GM19025 (cell line): ENCODE measurements at regions not wholly inside any gene's neighbourhood (a gene's known extent, or its start where the extent isn't known, plus 50 kb on each side); places are given as distances from the start of the nearest gene placed in this dataset.

Source experiments
- ATAC-seq: cut with Tn5 transposase; IDR thresholded peaks from one replicate; pipeline ENCODE4 v1.9.1; 2021; ENCODE audit warnings: mild to moderate bottlenecking, low read depth, moderate library complexity; ENCODE audit not compliant: unreplicated experiment

GRCh38 chr3:94179059-94179458 lies 116.2 kb downstream of the NSUN3 start:
- no peak for ATAC-seq

DNA sequence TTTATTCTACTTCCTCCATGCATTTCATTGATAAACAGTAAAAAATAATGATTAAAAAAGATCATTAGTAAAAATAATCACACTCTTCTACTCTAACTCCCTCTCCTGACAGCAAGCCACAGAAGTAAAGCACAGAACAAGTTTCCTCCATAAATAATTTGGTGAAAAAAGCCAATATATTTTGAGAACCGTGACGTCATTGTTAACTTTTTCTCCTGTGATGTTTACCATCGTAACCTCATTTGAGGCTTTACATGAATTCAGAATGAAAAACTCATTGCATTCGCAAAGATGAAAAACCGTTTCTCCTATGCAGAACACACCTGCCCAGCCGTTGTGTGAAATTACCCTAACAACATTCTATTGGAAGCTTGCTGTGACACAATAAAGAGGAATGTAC lies 120.7 kb downstream of the NSUN3 start:
- ATAC-seq: no peak

GRCh38 chr3:94184781-94185180 lies 121.9 kb downstream of the NSUN3 start:
- no peak for ATAC-seq

DNA sequence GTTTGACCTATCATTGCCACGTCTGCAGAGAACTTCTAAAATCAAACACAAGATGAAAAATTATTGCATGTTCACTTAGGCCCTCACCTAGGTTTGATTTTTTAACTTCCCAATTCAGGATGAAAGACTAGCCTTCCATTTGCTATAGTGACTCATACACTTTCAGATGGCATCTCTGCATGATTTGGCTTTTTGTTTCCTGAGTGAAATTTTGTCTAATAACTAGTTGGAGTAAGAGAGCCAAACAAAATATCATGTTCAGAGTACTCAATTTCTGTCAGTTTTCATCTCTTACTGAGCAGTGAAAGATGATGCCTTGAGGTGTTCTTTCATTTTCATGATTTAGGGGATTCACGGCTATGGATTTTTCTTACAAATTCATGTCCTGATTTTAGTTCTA lies 122.9 kb downstream of the NSUN3 start:
- no peak for ATAC-seq

DNA sequence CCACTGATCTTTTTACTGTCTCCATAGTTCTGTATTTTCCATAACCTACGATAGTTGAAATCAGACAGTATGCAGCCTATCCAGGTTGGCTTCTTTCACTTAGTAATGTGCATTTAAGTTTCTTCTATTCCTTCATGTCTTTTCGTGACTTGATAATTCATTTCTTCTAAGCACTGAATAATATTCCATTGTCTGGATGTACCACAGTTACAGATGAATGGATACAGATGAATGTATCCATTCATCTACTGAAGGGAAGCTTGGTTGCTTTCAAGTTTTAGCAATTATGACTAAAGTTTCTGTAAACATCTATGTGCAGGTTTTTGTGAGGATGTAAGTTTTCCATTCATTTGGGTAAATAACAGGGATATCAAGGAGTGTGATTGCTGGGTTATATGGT lies 124.8 kb downstream of the NSUN3 start:
- ATAC-seq: no peak

DNA sequence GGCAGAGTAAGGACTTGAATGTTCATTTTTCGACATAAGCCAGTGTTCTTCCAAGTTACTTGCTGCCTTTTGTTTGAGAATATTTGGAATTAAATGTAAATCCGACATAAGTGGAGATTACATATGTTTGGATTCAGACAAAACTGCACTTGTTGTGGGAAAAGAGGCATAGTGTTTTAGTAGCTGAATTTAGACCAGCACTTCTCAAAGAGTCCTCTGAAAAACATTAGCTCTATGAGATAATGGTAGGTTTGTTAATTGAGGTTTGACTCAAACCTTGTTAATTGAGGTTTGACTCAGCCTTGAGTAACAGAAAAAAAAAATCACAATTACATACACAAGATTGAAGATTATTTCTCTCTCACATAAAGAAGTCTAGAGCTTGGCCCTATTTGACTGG lies 132.5 kb downstream of the NSUN3 start:
- ATAC-seq: no peak

- no peak for ATAC-seq
These were observed 143.4 kb downstream of the NSUN3 start for GRCh38 chr3:94206291-94206690.

DNA sequence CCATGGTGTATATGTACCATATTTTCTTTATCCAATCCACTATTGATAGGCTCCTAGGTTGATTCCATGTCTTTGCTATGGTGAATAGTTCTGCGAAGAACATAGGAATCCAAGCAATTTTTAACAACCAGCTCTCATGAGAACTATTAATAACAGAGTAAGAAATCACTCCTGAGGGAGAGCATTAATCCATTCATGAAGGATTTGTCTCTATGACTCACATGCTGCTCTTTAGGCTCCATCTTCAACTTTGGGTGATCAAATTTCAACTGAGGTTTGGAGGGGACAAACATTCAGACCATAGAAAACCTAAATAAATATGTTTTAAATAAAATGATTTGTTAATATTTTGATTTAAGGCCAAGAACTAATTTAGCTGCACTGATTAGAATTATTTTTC lies 147.4 kb downstream of the NSUN3 start:
- ATAC-seq: no peak

- no peak for ATAC-seq
These were observed 154.5 kb downstream of the NSUN3 start for GRCh38 chr3:94217406-94217805.

- no peak for ATAC-seq
These were observed 157.6 kb downstream of the NSUN3 start for GRCh38 chr3:94220426-94220825.

GRCh38 chr3:94221829-94222228 lies 159.0 kb downstream of the NSUN3 start:
- no peak for ATAC-seq

GRCh38 chr3:94225148-94225865 lies 162.4 kb downstream of the NSUN3 start:
- ATAC-seq: no peak

- ATAC-seq: no peak
These were observed 163.2 kb downstream of the NSUN3 start for GRCh38 chr3:94226078-94226477.

DNA sequence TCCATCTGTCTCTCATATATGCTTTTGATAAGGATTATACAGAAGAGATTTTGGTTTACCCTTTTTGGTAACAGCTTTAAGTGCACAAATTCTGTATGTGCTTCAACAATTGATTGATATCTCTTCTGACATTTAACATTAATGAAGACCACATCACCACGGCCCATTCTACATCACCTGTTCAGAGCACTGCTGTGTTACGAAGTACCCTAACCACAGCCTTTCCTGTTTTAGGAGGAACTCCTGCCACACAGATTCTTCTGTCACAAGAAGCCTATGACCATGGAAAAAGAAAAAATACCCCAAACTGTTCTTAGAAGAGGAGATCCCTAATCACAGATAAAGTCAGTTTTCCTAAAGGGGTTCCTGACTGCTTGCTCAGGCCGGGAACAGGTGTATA lies 170.1 kb downstream of the NSUN3 start:
- ATAC-seq: no peak

DNA sequence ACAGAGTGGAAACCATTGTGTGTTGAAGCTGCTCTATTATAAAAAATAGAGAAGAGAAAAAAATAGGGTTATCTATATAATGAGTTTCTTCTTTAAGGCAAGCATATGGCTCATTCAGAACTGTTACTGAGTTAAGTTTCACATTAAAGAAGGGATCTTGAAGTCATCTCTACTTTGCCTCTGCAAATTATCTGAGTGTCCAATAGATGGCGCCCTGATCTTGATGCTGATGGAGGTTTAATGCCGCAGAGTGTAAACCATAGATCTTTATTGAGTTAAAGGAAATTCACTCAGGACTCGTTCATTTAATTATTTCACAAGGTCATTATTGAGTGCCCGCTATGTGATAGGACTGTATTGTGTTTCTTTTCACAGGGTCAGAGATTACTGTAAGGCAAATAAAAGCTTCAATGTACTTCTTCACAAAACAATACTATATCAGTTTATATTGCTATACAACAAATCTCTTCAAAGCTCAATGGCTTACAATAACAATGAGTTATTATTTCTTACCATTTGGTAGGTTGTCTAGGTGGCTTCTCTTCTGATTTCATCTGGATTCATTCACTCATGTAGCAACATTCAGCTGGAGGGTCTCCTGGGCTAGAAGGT lies 171.4 kb downstream of the NSUN3 start:
- ATAC-seq: no peak

DNA sequence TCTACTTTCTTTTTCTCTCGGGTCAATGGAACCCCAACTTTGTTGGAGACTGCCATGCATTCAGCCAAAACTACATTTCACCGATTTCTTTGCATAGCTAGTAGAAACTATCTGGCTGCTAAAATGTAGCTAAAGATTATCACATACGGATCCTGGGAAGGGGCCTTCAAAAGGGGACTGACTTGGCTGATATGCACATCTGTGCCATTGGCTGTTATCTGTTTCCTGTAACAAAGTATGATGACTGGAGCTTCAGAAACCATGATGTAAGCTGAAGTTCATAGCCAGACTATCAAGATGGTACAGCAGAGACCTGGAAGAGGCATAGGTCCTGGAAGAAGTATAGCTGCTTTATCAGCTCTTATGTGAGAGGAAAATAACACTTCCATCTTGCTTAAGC lies 179.1 kb downstream of the NSUN3 start:
- ATAC-seq: no peak

DNA sequence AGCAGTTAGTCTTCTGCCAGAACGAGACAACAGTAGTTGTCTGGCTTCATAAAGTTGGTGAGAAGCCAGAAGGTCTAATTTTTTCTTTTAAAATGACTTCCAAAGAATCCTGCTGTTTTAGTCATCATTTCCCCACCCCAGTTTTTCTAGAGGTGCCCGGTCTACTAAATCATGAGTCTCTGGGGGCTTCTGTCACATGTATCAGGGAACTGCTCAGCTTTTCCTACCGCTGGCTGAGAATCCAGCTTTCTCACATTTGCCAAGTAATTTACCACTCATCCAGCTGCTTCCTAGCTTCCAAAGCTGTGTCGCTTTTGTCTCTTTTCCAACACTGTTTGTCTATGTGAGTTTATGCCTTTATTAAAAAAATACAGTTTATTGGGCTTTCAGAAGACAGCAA lies 183.3 kb downstream of the NSUN3 start:
- no peak for ATAC-seq

- ATAC-seq: no peak
These were observed 185.2 kb downstream of the NSUN3 start for GRCh38 chr3:94248042-94248441.

- no peak for ATAC-seq
These were observed 186.7 kb downstream of the NSUN3 start for GRCh38 chr3:94249491-94250079.

- no peak for ATAC-seq
These were observed 188.7 kb downstream of the NSUN3 start for GRCh38 chr3:94251566-94251965.

DNA sequence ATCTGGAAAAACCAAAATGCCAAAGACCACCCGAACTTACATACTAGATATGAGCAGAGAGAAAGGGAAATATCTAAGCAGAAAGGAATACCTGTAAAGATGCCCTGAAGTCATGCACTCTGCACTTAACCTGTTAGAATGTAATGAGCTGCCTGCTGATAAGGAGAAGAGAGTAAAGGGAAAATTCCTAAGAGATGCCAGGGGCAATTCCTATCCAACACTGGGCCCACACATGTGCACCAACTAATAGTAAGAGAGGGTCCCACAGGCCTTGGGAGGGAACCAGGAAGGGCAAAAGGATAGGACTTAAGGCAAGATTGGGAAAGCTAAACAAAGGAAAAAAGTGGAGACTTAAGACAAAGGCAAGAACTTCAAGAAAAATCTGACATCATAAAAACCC lies 189.5 kb downstream of the NSUN3 start:
- ATAC-seq: no peak
